ENCODE measurements at regions not wholly inside any gene's neighbourhood (a gene's known extent, or its start where the extent isn't known, plus 50 kb on each side); places are given as distances from the start of the nearest gene placed in this dataset.

- DNase-seq (ENCODE audit: low read depth) = peak; percentile 95
Observed at GRCh38 chr9:115400796-115401195, 282.8 kb upstream of the TNC start.

- DNase-seq (ENCODE audit: low read depth) = no peak
Observed at GRCh38 chr9:115401756-115402327, 283.9 kb upstream of the TNC start.

GRCh38 chr9:115403753-115404152 is 285.8 kb upstream of the TNC start:
- no peak for DNase-seq (ENCODE audit: low read depth)

GRCh38 chr9:115404311-115404710 is 286.4 kb upstream of the TNC start:
- DNase-seq (ENCODE audit: low read depth) = no peak

- DNase-seq (ENCODE audit: low read depth) = no peak
Observed at GRCh38 chr9:115411516-115411915, 293.6 kb upstream of the TNC start.

GRCh38 chr9:115411993-115412452 is 294.1 kb upstream of the TNC start:
- peak; percentile 76 for DNase-seq (ENCODE audit: low read depth)

GRCh38 chr9:115412656-115413055 is 294.7 kb upstream of the TNC start:
- no peak for DNase-seq (ENCODE audit: low read depth)

- DNase-seq (ENCODE audit: low read depth) = no peak
Observed at GRCh38 chr9:115413304-115413703, 295.3 kb upstream of the TNC start.

- DNase-seq (ENCODE audit: low read depth) = no peak
Observed at GRCh38 chr9:115413766-115414382, 295.9 kb upstream of the TNC start.

GRCh38 chr9:115414561-115414960 is 296.6 kb upstream of the TNC start:
- no peak for DNase-seq (ENCODE audit: low read depth)

GRCh38 chr9:115415450-115415849 is 297.5 kb upstream of the TNC start:
- DNase-seq (ENCODE audit: low read depth) = no peak

- DNase-seq (ENCODE audit: low read depth) = no peak
Observed at GRCh38 chr9:115416299-115416698, 298.3 kb upstream of the TNC start.

- peak; percentile 22 for DNase-seq (ENCODE audit: low read depth)
Observed at GRCh38 chr9:115418181-115418580, 300.2 kb upstream of the TNC start.

- DNase-seq (ENCODE audit: low read depth) = no peak
Observed at GRCh38 chr9:115422932-115423440, 305.0 kb upstream of the TNC start.

- no peak for DNase-seq (ENCODE audit: low read depth)
Observed at GRCh38 chr9:115423646-115424045, 305.7 kb upstream of the TNC start.

GRCh38 chr9:115425601-115426000 is 307.6 kb upstream of the TNC start:
- no peak for DNase-seq (ENCODE audit: low read depth)

GRCh38 chr9:115437418-115437817 is 319.5 kb upstream of the TNC start:
- DNase-seq (ENCODE audit: low read depth) = no peak

- DNase-seq (ENCODE audit: low read depth) = no peak
Observed at GRCh38 chr9:115439641-115440040, 321.7 kb upstream of the TNC start.

GRCh38 chr9:115442054-115442453 is 324.1 kb upstream of the TNC start:
- no peak for DNase-seq (ENCODE audit: low read depth)

- no peak for DNase-seq (ENCODE audit: low read depth)
Observed at GRCh38 chr9:115443890-115444289, 325.9 kb upstream of the TNC start.

- no peak for DNase-seq (ENCODE audit: low read depth)
Observed at GRCh38 chr9:115444959-115445358, 327.0 kb upstream of the TNC start.

- no peak for DNase-seq (ENCODE audit: low read depth)
Observed at GRCh38 chr9:115445655-115446054, 327.7 kb upstream of the TNC start.

- DNase-seq (ENCODE audit: low read depth) = no peak
Observed at GRCh38 chr9:115456515-115456914, 338.6 kb upstream of the TNC start.

- DNase-seq (ENCODE audit: low read depth) = no peak
Observed at GRCh38 chr9:115461280-115461679, 343.3 kb upstream of the TNC start.

All from RPMI7951 (cell line).